GM18505 (cell line): ENCODE measurements at regions not wholly inside any gene's neighbourhood (a gene's known extent, or its start where the extent isn't known, plus 50 kb on each side); places are given as distances from the start of the nearest gene placed in this dataset.

Source experiments
- ATAC-seq: cut with Tn5 transposase; IDR thresholded peaks from one replicate; pipeline ENCODE4 v1.9.1; 2021; ENCODE audit not compliant: unreplicated experiment
- POLR2A ChIP-seq: IDR thresholded peaks from 4 replicates; pipeline ENCODE4 v1.6.1; 2011; ENCODE audit warnings: borderline replicate concordance; ENCODE audit not compliant: insufficient read depth, insufficient read length; ENCODE audit errors: extremely low read depth

- TF ChIP-seq POLR2A, result no peak
- no peak for ATAC-seq
Observed at GRCh38 chr17:77416105-77416713, 275.4 kb downstream of the SEC14L1 start.

DNA sequence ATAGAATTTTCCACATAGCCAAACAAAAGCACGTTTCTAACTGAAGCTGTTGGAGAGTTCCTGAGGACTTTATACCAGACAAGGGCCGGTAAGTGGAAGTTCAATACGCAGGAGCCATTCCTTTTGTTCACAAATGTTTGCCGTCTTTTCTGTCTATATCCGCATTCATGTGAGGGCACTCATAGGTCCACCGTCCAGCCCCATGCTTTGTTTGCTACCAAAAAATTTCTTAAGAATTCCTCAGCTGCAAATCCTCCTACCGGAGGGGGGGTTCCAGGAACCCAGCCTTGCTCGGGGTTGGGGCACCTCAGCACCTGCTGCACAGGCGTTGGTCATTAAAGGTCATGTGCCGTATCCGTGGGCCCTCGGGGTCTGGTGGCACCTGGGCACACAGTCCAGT is 276.8 kb downstream of the SEC14L1 start:
- TF ChIP-seq POLR2A, result no peak
- ATAC-seq, result no peak

DNA sequence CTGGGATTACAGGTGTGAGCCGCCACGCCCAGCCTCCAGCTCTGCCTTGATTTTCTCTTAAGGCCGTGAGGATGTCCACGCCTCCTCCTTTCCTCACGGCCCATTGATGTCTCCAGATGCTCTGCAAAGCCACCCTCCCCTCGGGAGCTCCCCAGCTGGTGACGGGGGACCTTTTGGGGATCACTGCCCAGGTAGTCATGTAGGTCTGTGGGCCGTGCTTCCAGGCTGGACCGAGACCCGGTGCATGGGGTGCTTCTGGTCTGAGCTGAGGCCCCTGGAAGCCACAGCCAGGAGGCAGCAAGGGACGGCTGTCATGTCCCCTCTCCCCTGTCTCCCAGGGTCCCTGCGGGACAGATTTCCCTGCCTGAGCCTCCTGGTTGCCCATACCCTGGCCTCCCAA is 277.8 kb downstream of the SEC14L1 start:
- no peak for ATAC-seq
- TF ChIP-seq POLR2A, result no peak

GRCh38 chr17:77419095-77419494 is 278.3 kb downstream of the SEC14L1 start:
- ATAC-seq, result no peak
- TF ChIP-seq POLR2A, result no peak

DNA sequence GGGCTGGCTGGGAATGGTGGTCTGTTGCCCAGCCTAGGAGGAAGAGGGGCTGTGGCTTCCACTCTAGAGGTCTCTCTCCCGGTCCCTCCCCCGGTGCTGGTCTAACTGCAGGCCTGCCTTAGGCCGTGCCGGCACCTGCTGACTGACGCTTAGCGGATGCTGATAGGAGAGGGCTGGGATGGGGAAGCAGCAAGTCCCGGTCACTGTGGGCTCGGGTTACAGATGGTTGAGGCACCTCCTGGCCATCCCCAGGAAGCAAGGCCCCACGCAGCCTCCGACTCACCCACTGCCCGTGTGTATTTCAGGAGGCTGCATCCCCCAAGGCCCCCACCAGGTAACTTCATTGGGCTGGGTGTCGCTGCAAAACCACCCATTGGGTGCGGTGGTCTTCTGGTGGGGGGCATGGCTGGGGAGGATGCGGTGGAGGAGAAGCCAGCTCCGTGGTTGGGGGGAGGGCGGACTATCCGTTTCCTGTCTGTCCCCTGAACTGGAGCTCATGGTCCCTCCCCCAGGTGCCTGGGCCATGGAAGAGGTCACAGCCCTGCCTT is 278.9 kb downstream of the SEC14L1 start:
- ATAC-seq, result no peak
- no peak for TF ChIP-seq POLR2A

DNA sequence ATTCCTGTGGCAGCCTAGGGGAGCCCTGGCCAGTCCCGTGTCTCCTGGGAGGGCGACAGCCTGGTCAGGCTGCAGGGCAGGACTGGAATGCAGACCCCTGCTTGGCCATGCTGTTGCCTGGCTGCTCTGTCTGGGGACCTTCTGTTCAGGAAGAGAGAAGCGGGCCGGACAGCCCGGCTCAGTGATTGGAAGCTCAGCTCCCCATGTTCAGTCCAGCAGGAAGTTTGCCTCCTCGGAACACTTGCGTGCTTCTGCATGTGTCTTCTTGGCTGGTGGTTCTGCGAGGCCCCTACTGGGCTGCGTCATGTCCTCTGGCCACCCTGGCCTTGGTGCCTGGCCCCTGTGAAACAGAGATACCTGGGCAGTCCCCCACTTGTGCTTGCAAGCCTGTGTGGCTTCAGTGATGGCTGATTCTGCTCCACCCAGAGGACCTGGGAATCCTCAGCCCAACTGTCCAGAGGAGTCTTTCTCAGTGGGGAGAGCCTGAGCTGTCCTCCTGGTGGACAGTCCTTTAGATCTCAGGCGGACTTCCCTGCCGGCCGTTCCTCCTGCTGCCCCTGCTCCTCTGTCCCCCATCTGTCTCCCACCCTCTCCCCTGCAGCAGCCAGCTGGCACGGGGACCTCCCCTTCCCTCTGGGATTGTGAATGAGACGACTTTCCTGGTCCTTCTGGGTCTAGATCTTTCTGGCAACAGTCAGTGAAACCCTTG is 279.5 kb downstream of the SEC14L1 start:
- ATAC-seq, result no peak
- no peak for TF ChIP-seq POLR2A

- TF ChIP-seq POLR2A, result no peak
- no peak for ATAC-seq
Observed at GRCh38 chr17:77420804-77421629, 280.2 kb downstream of the SEC14L1 start.

- no peak for ATAC-seq
- TF ChIP-seq POLR2A, result no peak
Observed at GRCh38 chr17:77421630-77421972, 280.8 kb downstream of the SEC14L1 start.

DNA sequence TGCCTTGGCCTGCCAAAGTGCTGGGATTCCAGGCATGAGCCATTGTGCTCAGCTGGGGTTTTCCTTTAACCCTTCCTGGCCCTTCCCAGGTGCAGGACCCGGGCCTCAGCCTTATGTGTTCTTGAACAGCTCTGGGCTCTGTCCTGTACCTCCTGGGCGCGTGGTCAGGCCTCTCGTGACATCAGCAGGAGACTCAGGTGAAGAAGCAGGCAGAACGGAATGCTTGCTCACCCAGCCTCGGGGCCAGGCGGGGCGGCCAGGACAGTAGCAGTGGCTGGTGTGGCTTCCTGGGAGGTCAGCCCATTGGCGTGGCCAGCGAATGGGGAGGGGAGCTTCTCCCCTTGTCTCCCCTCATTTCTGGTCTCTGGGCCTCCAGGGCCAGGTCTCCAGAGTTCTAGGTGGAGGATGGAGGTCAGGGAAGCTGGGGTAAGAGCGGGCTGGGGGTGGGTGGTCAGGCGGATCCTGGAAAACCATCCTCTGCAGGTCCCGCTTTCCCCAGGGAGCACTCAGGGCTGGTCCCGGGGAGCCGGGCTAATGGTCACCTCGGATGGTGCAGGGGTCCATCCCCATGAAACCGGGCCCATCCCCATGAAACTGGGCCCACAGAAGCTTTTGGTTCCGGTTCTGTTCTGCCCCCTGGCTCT is 281.5 kb downstream of the SEC14L1 start:
- TF ChIP-seq POLR2A, result no peak
- ATAC-seq, result no peak

GRCh38 chr17:77422748-77423113 is 282.0 kb downstream of the SEC14L1 start:
- ATAC-seq, result no peak
- TF ChIP-seq POLR2A, result no peak

- ATAC-seq, result no peak
- TF ChIP-seq POLR2A, result no peak
Observed at GRCh38 chr17:77423589-77424451, 283.1 kb downstream of the SEC14L1 start.

DNA sequence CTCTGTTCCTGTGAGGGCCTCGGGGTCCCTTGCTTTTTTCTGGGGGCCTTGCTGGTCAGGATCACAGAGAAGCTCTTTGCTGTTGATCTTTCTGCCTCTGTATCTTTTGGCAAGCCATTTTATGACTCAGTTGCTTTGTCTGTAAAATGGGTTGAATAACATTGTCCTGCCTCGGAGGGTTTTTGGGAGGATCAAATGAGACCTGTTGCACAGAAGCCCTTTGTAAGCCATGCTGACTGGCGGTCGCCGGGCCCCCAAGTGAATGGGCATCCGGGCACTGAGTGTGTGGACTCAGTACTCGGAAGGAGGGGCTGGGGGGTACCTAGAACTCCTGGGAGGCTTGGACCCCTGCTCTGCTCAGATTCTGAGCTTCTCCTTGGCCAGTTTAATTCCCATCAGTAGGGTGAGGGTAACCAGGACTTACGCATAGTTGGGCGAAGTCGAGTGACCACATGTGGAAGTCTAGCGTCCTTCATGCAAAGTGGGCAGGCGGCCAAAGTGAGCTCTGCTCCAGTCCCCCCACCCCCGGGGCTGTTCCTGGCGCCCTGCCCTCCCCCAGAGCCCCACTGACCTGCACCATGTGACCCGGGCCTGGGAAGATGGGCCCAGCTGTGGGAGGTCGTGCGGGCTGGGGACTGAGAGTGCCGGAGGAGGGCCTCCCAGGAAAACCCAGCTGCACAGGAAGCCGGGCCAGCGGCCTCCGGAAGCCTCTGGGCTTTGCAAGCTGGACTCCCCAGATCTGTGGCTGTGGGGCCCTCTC is 284.0 kb downstream of the SEC14L1 start:
- no peak for TF ChIP-seq POLR2A
- no peak for ATAC-seq
